ENCODE measurements at regions not wholly inside any gene's neighbourhood (a gene's known extent, or its start where the extent isn't known, plus 50 kb on each side); places are given as distances from the start of the nearest gene placed in this dataset.

DNA sequence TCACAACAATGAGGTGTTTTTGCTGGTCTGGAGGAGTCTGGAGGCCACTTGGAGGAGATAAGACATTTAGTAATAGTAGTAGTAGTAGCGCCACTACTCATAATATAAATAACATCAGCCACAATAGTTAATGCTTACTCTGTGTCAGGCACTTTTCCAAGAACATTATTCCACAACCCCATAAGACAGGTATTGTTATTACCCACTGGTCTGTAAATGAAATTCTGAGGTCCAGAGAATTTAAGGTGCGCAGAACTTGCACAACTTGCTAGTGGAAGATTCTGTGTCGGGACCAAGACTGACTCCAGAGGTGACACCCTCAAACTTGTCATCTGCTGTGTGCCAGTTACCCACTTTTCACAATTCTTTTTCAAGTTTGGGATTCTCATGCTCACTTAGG is 106.5 kb downstream of the MRM1 start:
- H3K27me3 ChIP-seq, result peaks cover 0 to 21% of the 10 kb centered on the region in 2 donors
- 91 to 92% methylated on average over 3 of the region's 3 CpGs for WGBS, 2 donors
- H3K27ac ChIP-seq, result no peak overlapping the region
- TF ChIP-seq, protein P1, sequence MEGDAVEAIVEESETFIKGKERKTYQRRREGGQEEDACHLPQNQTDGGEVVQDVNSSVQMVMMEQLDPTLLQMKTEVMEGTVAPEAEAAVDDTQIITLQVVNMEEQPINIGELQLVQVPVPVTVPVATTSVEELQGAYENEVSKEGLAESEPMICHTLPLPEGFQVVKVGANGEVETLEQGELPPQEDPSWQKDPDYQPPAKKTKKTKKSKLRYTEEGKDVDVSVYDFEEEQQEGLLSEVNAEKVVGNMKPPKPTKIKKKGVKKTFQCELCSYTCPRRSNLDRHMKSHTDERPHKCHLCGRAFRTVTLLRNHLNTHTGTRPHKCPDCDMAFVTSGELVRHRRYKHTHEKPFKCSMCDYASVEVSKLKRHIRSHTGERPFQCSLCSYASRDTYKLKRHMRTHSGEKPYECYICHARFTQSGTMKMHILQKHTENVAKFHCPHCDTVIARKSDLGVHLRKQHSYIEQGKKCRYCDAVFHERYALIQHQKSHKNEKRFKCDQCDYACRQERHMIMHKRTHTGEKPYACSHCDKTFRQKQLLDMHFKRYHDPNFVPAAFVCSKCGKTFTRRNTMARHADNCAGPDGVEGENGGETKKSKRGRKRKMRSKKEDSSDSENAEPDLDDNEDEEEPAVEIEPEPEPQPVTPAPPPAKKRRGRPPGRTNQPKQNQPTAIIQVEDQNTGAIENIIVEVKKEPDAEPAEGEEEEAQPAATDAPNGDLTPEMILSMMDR (IDR thresholded peaks at IDR 0.05), result no peak
- TF ChIP-seq EP300 (IDR thresholded peaks at IDR 0.05) (no peak), POLR2A (IDR thresholded peaks at IDR 0.05) (no peak)
- no peaks in the 10 kb centered on the region for H3K36me3 ChIP-seq
- no peaks in the 10 kb centered on the region for H3K9me3 ChIP-seq
- H3K4me1 ChIP-seq, result peaks cover 0 to 6% (median 0%) of the 10 kb centered on the region in 4 donors
- H3K4me3 ChIP-seq, result no peak overlapping the region
- no peak for DNase-seq (ENCODE audit: low spot score in 2 of 2)

DNA sequence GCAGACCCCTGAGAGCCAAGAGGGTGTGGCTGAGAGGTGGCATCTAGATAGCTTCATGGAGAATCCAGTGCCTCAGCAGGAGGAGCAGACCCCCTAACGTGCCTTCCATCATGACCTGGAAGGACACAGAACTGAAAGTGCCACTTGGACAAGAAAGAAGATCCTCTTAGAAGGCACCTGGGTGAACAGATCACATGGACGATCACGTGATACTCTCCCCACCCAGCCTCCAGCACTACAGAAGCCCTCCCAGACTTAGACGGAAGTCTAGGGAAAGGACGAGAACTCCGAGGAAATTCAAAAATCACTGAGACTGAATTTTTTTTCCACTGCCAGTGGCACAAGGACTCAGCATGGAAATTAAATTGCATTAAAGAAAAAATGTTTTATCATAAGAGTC is 113.4 kb downstream of the MRM1 start:
- H3K27me3 ChIP-seq, result peaks cover 0 to 5% of the 10 kb centered on the region in 2 donors
- no peak for DNase-seq (ENCODE audit: low spot score in 2 of 2)
- WGBS, 2 donors, result 87 to 89% methylated on average over 6 of the region's 6 CpGs

DNA sequence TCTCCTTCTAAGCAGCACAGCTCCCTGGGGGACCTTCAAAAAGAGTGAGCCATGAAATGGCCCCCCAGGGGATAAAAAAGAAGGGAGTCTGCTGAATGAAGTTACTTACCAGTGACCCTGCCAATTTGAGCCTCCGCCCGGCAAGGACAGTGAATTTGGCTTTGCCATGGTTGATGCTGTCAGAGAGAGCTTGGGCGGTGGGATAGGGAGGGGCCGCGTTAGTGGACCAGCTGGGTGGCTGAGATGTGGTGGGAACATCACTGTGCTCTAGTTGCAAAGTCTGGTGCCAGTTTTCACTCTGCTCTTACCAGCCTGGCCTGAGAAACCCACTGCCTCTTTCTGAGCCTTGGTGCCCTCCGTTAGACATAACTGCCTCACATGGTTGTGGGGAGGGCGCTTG is 114.6 kb downstream of the MRM1 start:
- no peak for DNase-seq (ENCODE audit: low spot score in 2 of 2)

More for the DNA sequence above, 113.4 kb downstream of the MRM1 start:
- TF ChIP-seq POLR2A (IDR thresholded peaks at IDR 0.05) (no peak), EP300 (IDR thresholded peaks at IDR 0.05) (no peak)
- TF ChIP-seq, protein P1 (IDR thresholded peaks at IDR 0.05), result no peak
- no peak overlapping the region for H3K4me3 ChIP-seq
- H3K36me3 ChIP-seq, result no peaks in the 10 kb centered on the region
- no peak overlapping the region for H3K27ac ChIP-seq
- H3K9me3 ChIP-seq, result no peaks in the 10 kb centered on the region
- H3K4me1 ChIP-seq, result no peaks in the 10 kb centered on the region

DNA sequence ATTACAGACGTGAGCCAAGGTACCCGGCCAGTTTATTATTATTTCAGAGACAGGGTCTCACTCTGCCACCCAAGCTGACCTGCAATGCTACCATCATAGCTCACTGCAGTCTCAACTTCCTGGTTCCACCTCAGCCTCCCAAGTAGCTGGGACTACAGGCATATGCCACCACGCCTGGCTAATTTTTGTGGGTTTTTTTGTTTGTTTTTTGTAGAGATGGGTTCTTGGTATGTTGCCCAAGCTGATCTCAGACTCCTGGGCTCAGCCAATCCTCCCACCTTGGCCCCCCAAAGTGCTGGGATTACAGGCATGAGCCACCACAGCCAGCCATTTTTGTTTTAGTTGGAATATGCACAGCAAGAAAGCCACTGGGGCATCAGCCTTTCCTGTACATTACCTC is 115.7 kb downstream of the MRM1 start:
- Histone ChIP-seq H3K4me3 (no peak overlapping the region), H3K27me3 (peaks cover 0 to 5% of the 10 kb centered on the region in 2 donors), H3K27ac (no peak overlapping the region), H3K9me3 (no peaks in the 10 kb centered on the region), H3K36me3 (no peaks in the 10 kb centered on the region), H3K4me1 (peaks cover 0 to 6% (median 0%) of the 10 kb centered on the region in 4 donors)
- no peak for DNase-seq (ENCODE audit: low spot score in 2 of 2)
- WGBS, 2 donors, result 76 to 83% methylated on average over 3 of the region's 3 CpGs
- TF ChIP-seq, protein P1 (IDR thresholded peaks at IDR 0.05), result no peak
- TF ChIP-seq POLR2A (IDR thresholded peaks at IDR 0.05) (no peak), EP300 (IDR thresholded peaks at IDR 0.05) (no peak)

More for the DNA sequence above, 114.6 kb downstream of the MRM1 start:
- Histone ChIP-seq H3K36me3 (no peaks in the 10 kb centered on the region), H3K4me1 (no peaks in the 10 kb centered on the region), H3K4me3 (no peak overlapping the region), H3K9me3 (no peaks in the 10 kb centered on the region), H3K27ac (no peak overlapping the region), H3K27me3 (peaks cover 0 to 5% of the 10 kb centered on the region in 2 donors)
- 81 to 91% methylated on average over 7 of the region's 7 CpGs for WGBS, 2 donors
- TF ChIP-seq POLR2A (IDR thresholded peaks at IDR 0.05) (no peak), EP300 (IDR thresholded peaks at IDR 0.05) (no peak)
- TF ChIP-seq, protein P1 (IDR thresholded peaks at IDR 0.05), result no peak

DNA sequence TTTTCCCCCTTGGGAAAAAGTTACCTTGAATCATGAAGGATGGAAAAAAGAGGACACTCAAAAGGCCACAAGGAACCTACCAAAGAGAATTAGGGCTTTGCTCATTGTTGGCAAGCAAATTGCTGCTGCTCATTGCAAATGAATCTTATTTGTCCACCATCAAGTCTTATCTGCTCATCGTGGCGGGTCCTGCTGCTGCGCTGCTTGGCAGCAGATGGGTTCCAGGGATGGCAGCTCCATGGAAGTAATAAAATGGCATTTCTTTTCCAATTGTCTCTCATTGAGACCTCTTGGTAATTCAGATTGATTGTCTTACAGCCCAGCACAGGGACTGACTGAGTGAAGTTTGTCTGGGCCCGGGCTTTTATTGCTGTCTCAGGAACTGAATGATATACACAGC is 118.7 kb downstream of the MRM1 start:
- Histone ChIP-seq H3K9me3 (no peaks in the 10 kb centered on the region), H3K27me3 (peaks cover 0 to under 1% of the 10 kb centered on the region in 2 donors), H3K4me1 (peaks cover 0 to 15% (median 3%) of the 10 kb centered on the region in 4 donors), H3K27ac (no peak overlapping the region), H3K36me3 (no peaks in the 10 kb centered on the region), H3K4me3 (no peak overlapping the region)
- TF ChIP-seq POLR2A (IDR thresholded peaks at IDR 0.05), result no peak
- TF ChIP-seq EP300 (IDR thresholded peaks at IDR 0.05), result no peak
- TF ChIP-seq, protein P1 (IDR thresholded peaks at IDR 0.05), result no peak
- WGBS, 2 donors, result 55 to 65% methylated on average over 4 of the region's 4 CpGs
- DNase-seq (ENCODE audit: low spot score in 2 of 2), result no peak

All from tibial nerve (tissue), 4 donors.